Loucy (cell line): ENCODE measurements at regions not wholly inside any gene's neighbourhood (a gene's known extent, or its start where the extent isn't known, plus 50 kb on each side); places are given as distances from the start of the nearest gene placed in this dataset.

Source experiments
- CTCF ChIP-seq: fragments of 200-600 bp; sonication (generic); conservative IDR thresholded peaks from 2 replicates; pipeline ENCODE4 v1.5.1; 2014; ENCODE audit warnings: mild to moderate bottlenecking, antibody characterized with exemption, low read length
- EZH2phosphoT487 ChIP-seq: fragments of 200-600 bp; IDR thresholded peaks from 2 replicates; pipeline ENCODE4 v1.6.1; 2018; ENCODE audit warnings: antibody characterized with exemption, mild to moderate bottlenecking, moderate library complexity, borderline replicate concordance

DNA sequence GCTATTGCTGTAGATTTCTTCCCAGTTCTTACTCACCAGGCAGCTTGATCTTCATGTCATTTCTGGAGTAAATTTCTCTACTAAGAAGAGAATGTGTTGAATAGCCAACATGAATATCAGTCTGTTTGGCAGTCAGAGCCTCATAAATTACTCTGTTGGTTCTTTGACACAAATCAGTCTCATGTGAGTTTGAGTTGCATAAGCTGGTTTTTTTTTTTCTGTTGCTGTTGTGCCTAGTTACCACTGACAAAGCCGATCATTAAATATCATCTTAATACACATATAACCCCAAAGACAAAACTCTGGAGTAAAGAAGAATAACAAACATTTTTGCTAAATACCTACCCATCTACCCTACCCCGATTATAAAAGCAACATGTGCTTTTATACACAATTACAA lies 240.5 kb upstream of the KCNJ16 start:
- TF ChIP-seq CTCF (no peak), EZH2phosphoT487 (no peak)
